Liver (tissue), 3 donors: ENCODE measurements at regions not wholly inside any gene's neighbourhood (a gene's known extent, or its start where the extent isn't known, plus 50 kb on each side); places are given as distances from the start of the nearest gene placed in this dataset.

Source experiments
- CTCF ChIP-seq: fragments of 150-350 bp; IDR thresholded peaks from 2 replicates; pipeline ENCODE4 v1.5.1; 2017; ENCODE audit warnings: improper control_type of control experiment, low read depth, low read length; ENCODE audit not compliant: missing input control
- JUND ChIP-seq, 2 donors: IDR thresholded peaks; 2 replicates each; pipeline ENCODE4 v1.6.1; 2016; ENCODE audit warnings: antibody characterized with exemption in 2 of 2
- MAX ChIP-seq: IDR thresholded peaks from 2 replicates; pipeline ENCODE4 v1.6.1; 2016; ENCODE audit warnings: antibody characterized with exemption
- RAD21 ChIP-seq, 2 donors: IDR thresholded peaks; 2 replicates each; pipeline ENCODE4 v1.6.1; 2016; ENCODE audit warnings: antibody characterized with exemption in 2 of 2, mild to moderate bottlenecking in 2 of 2
- REST ChIP-seq: IDR thresholded peaks from 2 replicates; pipeline ENCODE4 v1.6.1; 2016; ENCODE audit warnings: antibody characterized with exemption, mild to moderate bottlenecking
- RXRA ChIP-seq, 2 donors: IDR thresholded peaks; 2 replicates each; pipeline ENCODE4 v1.6.1; 2017 to 2018; ENCODE audit warnings: antibody characterized with exemption in 2 of 2, mild to moderate bottlenecking in 1 of 2
- YY1 ChIP-seq: IDR thresholded peaks from 2 replicates; pipeline ENCODE4 v1.6.1; 2016; ENCODE audit warnings: antibody characterized with exemption, mild to moderate bottlenecking
- ZBTB33 ChIP-seq: IDR thresholded peaks from 2 replicates; pipeline ENCODE4 v1.6.1; 2016; ENCODE audit warnings: antibody characterized with exemption
- donor health status: healthy.
- donor health status: healthy.

GRCh38 chr21:35244514-35244913, 195.4 kb upstream of the RUNX1 start:
- TF ChIP-seq CTCF, result no peak
- TF ChIP-seq RXRA (IDR thresholded peaks at IDR 0.05), result no peak
- no peak for TF ChIP-seq YY1
- TF ChIP-seq ZBTB33, result no peak
- TF ChIP-seq REST, result no peak
- no peak for TF ChIP-seq RAD21 (IDR thresholded peaks at IDR 0.05)
- TF ChIP-seq MAX, result no peak
- TF ChIP-seq JUND (IDR thresholded peaks at IDR 0.05), result no peak
